ENCODE measurements at regions not wholly inside any gene's neighbourhood (a gene's known extent, or its start where the extent isn't known, plus 50 kb on each side); places are given as distances from the start of the nearest gene placed in this dataset.

GRCh38 chr14:96624661-96625425 is 122.7 kb downstream of the PAPOLA start:
- TF ChIP-seq CTCF (IDR thresholded peaks at IDR 0.05) (no peak), EP300 (IDR thresholded peaks at IDR 0.05) (no peak), POLR2AphosphoS5 (IDR thresholded peaks at IDR 0.05) (no peak), POLR2A (IDR thresholded peaks at IDR 0.05) (no peak)

Measured in upper lobe of left lung (tissue), 4 donors.